ENCODE measurements at regions not wholly inside any gene's neighbourhood (a gene's known extent, or its start where the extent isn't known, plus 50 kb on each side); places are given as distances from the start of the nearest gene placed in this dataset.

DNA sequence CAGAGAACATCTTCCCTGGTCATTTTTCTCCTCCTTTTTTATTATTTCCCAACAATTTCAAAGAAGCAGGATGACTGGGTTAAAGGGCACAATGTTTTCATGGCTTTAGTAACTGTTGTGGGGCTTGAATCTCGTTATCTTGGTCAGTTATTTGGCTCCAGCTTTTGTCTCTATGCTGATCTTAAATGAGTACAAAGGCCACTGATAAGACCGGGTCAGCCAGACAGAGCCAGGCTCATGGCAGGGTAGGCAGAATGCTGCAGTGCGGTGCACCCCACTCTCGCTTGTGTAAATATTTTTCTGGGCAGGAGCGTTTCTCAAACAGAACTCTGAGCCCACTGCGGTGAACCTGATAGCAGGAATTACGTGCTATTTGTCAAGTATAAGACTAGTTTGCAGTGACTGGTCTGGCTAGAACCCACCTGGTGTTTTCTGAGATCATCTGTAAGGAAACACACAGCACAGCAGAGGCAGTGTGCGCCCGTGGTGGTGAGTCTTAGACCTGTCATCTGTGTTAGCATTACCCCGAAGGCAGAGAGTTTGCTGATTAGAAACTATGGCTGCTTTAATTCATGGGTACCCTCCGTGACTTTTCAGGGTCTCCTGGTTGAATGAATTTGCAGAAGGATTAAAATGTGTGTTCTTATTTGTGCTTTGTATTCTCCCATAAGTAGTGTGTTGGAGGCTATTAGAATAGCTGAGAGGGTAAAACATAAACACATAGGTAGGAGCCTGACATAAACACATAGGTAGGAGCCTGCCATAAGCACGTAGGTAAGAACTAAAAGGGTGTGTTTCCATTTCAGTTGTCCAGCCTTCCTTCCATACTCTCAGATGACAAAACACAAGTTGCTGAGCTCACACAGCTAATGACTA, 158.6 kb upstream of the DMRT1 start:
- TF ChIP-seq, protein P1, sequence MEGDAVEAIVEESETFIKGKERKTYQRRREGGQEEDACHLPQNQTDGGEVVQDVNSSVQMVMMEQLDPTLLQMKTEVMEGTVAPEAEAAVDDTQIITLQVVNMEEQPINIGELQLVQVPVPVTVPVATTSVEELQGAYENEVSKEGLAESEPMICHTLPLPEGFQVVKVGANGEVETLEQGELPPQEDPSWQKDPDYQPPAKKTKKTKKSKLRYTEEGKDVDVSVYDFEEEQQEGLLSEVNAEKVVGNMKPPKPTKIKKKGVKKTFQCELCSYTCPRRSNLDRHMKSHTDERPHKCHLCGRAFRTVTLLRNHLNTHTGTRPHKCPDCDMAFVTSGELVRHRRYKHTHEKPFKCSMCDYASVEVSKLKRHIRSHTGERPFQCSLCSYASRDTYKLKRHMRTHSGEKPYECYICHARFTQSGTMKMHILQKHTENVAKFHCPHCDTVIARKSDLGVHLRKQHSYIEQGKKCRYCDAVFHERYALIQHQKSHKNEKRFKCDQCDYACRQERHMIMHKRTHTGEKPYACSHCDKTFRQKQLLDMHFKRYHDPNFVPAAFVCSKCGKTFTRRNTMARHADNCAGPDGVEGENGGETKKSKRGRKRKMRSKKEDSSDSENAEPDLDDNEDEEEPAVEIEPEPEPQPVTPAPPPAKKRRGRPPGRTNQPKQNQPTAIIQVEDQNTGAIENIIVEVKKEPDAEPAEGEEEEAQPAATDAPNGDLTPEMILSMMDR (IDR thresholded peaks at IDR 0.05), result no peak
- TF ChIP-seq POLR2A (IDR thresholded peaks at IDR 0.05), result no peak
- TF ChIP-seq POLR2AphosphoS5 (IDR thresholded peaks at IDR 0.05), result peak in 2 of 3 donors; percentile 46 to 61
